Mesenchymal stem cell (in vitro differentiated cells and primary cell): ENCODE measurements at regions not wholly inside any gene's neighbourhood (a gene's known extent, or its start where the extent isn't known, plus 50 kb on each side); places are given as distances from the start of the nearest gene placed in this dataset.

Experiments used
- DNase-seq: peaks from one replicate; pipeline ENCODE4 v3.0.0-alpha.2; 2013
- H2AFZ ChIP-seq: one replicate; pipeline ENCODE4 v1.6.1; 2013; ENCODE audit warnings: low read depth, mild to moderate bottlenecking, control low read depth, inconsistent platforms, low read length, moderate library complexity
- H2AK5ac ChIP-seq: 2 replicates; pipeline ENCODE4 v1.6.1; 2013; ENCODE audit warnings: low read length, moderate library complexity, mild to moderate bottlenecking, inconsistent platforms; ENCODE audit not compliant: severe bottlenecking
- H2BK120ac ChIP-seq: one replicate; pipeline ENCODE4 v1.6.1; 2013; ENCODE audit warnings: low read depth, mild to moderate bottlenecking, inconsistent platforms, low read length, moderate library complexity
- H2BK12ac ChIP-seq, 2 experiments: one replicate each; pipeline ENCODE4 v1.6.1; 2013; ENCODE audit warnings: inconsistent platforms in 2 of 2, low read length in 2 of 2, mild to moderate bottlenecking in 2 of 2, moderate library complexity in 2 of 2, control low read depth in 1 of 2
- H2BK15ac ChIP-seq: one replicate; pipeline ENCODE4 v1.6.1; 2013; ENCODE audit warnings: mild to moderate bottlenecking, low read depth, inconsistent platforms; ENCODE audit not compliant: poor library complexity, severe bottlenecking
- H2BK5ac ChIP-seq: 2 replicates; pipeline ENCODE4 v1.6.1; 2013; ENCODE audit warnings: low read depth, mild to moderate bottlenecking, low read length, control low read depth, inconsistent platforms; ENCODE audit not compliant: poor library complexity, severe bottlenecking
- H3K14ac ChIP-seq, 2 experiments: one replicate each; pipeline ENCODE4 v1.6.1; 2013; ENCODE audit warnings: inconsistent platforms in 2 of 2, low read length in 2 of 2, control low read depth in 1 of 2, mild to moderate bottlenecking in 1 of 2, moderate library complexity in 1 of 2
- H3K18ac ChIP-seq, 2 experiments: one replicate each; pipeline ENCODE4 v1.6.1; 2013; ENCODE audit warnings: inconsistent platforms in 2 of 2, low read length in 2 of 2, control low read depth in 1 of 2, low read depth in 1 of 2, mild to moderate bottlenecking in 1 of 2
- H3K23ac ChIP-seq, 2 experiments: one replicate each; pipeline ENCODE4 v1.6.1; 2013; ENCODE audit warnings: inconsistent platforms in 2 of 2, low read length in 2 of 2, mild to moderate bottlenecking in 2 of 2, moderate library complexity in 2 of 2, control low read depth in 1 of 2
- H3K27ac ChIP-seq: 2 replicates; pipeline ENCODE4 v1.5.1; 2013; ENCODE audit warnings: mild to moderate bottlenecking, moderate library complexity, low read length, control low read depth, inconsistent platforms; ENCODE audit not compliant: poor library complexity, severe bottlenecking
- H3K27me3 ChIP-seq, 2 experiments: 2 replicates each; pipeline versions ENCODE4 v1.6.1 to v1.7.0; 2013; ENCODE audit warnings: low read length in 2 of 2, mild to moderate bottlenecking in 2 of 2, moderate library complexity in 2 of 2, control low read depth in 1 of 2, inconsistent platforms in 1 of 2; ENCODE audit not compliant: control insufficient read depth in 1 of 2, insufficient read depth in 1 of 2
- H3K36me3 ChIP-seq, 2 experiments: 2 replicates each; pipeline versions ENCODE4 v1.6.1 to v1.7.0; 2013; ENCODE audit warnings: low read length in 2 of 2, control low read depth in 1 of 2, inconsistent platforms in 1 of 2, low read depth in 1 of 2, mild to moderate bottlenecking in 1 of 2; ENCODE audit not compliant: insufficient read depth in 2 of 2, control insufficient read depth in 1 of 2
- H3K4ac ChIP-seq, 2 experiments: one replicate each; pipeline ENCODE4 v1.6.1; 2013; ENCODE audit warnings: inconsistent platforms in 2 of 2, low read length in 2 of 2, mild to moderate bottlenecking in 2 of 2, moderate library complexity in 2 of 2, control low read depth in 1 of 2, low read depth in 1 of 2
- H3K4me1 ChIP-seq: 2 replicates; pipeline ENCODE4 v1.6.1; 2013; ENCODE audit warnings: low read depth, low read length, control low read depth; ENCODE audit not compliant: control insufficient read depth, insufficient read depth
- H3K4me2 ChIP-seq: 2 replicates; pipeline ENCODE4 v1.6.1; 2013; ENCODE audit warnings: low read length, mild to moderate bottlenecking, inconsistent platforms; ENCODE audit not compliant: poor library complexity, severe bottlenecking
- H3K4me3 ChIP-seq, 2 experiments: 2 replicates each; pipeline versions ENCODE4 v1.5.1 to v1.7.0; 2013; ENCODE audit warnings: low read length in 2 of 2, mild to moderate bottlenecking in 2 of 2, control low read depth in 1 of 2, low read depth in 1 of 2; ENCODE audit not compliant: insufficient read depth in 1 of 2
- H3K79me1 ChIP-seq: replicated peaks from 2 replicates; pipeline ENCODE4 v1.6.1; 2013; ENCODE audit warnings: mild to moderate bottlenecking, control low read depth, low read length, inconsistent platforms; ENCODE audit not compliant: poor library complexity, severe bottlenecking
- H3K9ac ChIP-seq: 2 replicates; pipeline ENCODE4 v1.7.0; 2013; ENCODE audit warnings: mild to moderate bottlenecking, low read length, moderate library complexity
- H3K9me3 ChIP-seq: 2 replicates; pipeline ENCODE4 v1.7.0; 2013; ENCODE audit warnings: mild to moderate bottlenecking, low read length; ENCODE audit not compliant: control insufficient read depth
- H4K8ac ChIP-seq: one replicate; pipeline ENCODE4 v1.6.1; 2013; ENCODE audit warnings: inconsistent platforms, mild to moderate bottlenecking, low read length, moderate library complexity
- H4K91ac ChIP-seq: one replicate; pipeline ENCODE4 v1.6.1; 2013; ENCODE audit warnings: mild to moderate bottlenecking, low read length, inconsistent platforms
- WGBS: methylation state at CpG from one replicate; pipeline ENCODE4 v1.1.7; 2013; ENCODE audit warnings: mixed read lengths; 5-methylcytosine and 5-hydroxymethylcytosine counted together

- no peak overlapping the region for H2BK5ac ChIP-seq
- no peak overlapping the region for H2BK15ac ChIP-seq
- H2AFZ ChIP-seq: no peak overlapping the region
- H3K14ac ChIP-seq: no peak overlapping the region
- H3K23ac ChIP-seq: no peak overlapping the region
- H3K4me2 ChIP-seq: no peak overlapping the region
- no peaks in the 10 kb centered on the region for H3K79me1 ChIP-seq
- H3K36me3 ChIP-seq: no peaks in the 10 kb centered on the region
- H3K27ac ChIP-seq: peak overlapping the region; percentile 20
- no peak overlapping the region for H2BK12ac ChIP-seq
- no peak overlapping the region for H2BK120ac ChIP-seq
- no peak overlapping the region for H3K18ac ChIP-seq
- peaks cover 11% of the 10 kb centered on the region for H3K4me1 ChIP-seq
- DNase-seq: no peak
- H3K4ac ChIP-seq: no peak overlapping the region
- H3K4me3 ChIP-seq: no peak overlapping the region
- H4K91ac ChIP-seq: no peak overlapping the region
- peaks cover 0 to 4% of the 10 kb centered on the region in 2 experiments for H3K27me3 ChIP-seq
- H3K9me3 ChIP-seq: no peaks in the 10 kb centered on the region
- H4K8ac ChIP-seq: no peak overlapping the region
- no peak overlapping the region for H3K9ac ChIP-seq
- no peak overlapping the region for H2AK5ac ChIP-seq
Measured at GRCh38 chr1:182122913-182123260, 61.4 kb upstream of the ZNF648 start.

- H3K4ac ChIP-seq: no peak overlapping the region
- H3K27ac ChIP-seq: peak overlapping the region; percentile 20
- H2BK120ac ChIP-seq: no peak overlapping the region
Measured at GRCh38 chr1:182122256-182122912, 60.9 kb upstream of the ZNF648 start.

GRCh38 chr1:182121787-182122186 is 60.3 kb upstream of the ZNF648 start:
- no peak for DNase-seq
- H3K36me3 ChIP-seq: no peaks in the 10 kb centered on the region
- H3K4me1 ChIP-seq: peaks cover 11% of the 10 kb centered on the region
- H4K8ac ChIP-seq: no peak overlapping the region
- no CpG with 5 or more reads among the region's 2 CpGs for WGBS
- no peak overlapping the region for H3K18ac ChIP-seq
- no peaks in the 10 kb centered on the region for H3K27me3 ChIP-seq
- no peak overlapping the region for H2AFZ ChIP-seq
- no peak overlapping the region for H3K23ac ChIP-seq
- no peak overlapping the region for H3K4me2 ChIP-seq
- no peak overlapping the region for H2BK15ac ChIP-seq
- no peaks in the 10 kb centered on the region for H3K9me3 ChIP-seq
- H3K14ac ChIP-seq: no peak overlapping the region
- H2BK120ac ChIP-seq: no peak overlapping the region
- H3K9ac ChIP-seq: no peak overlapping the region
- H2AK5ac ChIP-seq: no peak overlapping the region
- no peak overlapping the region for H2BK12ac ChIP-seq
- H3K79me1 ChIP-seq: no peaks in the 10 kb centered on the region
- H4K91ac ChIP-seq: no peak overlapping the region
- no peak overlapping the region for H3K4me3 ChIP-seq
- peak overlapping the region; percentile 3 for H3K27ac ChIP-seq
- no peak overlapping the region for H2BK5ac ChIP-seq
- H3K4ac ChIP-seq: no peak overlapping the region

More at GRCh38 chr1:182122256-182122912, 60.9 kb upstream of the ZNF648 start:
- 100% methylated on average over 1 of the region's 1 CpG for WGBS
- Histone ChIP-seq H3K9ac (no peak overlapping the region), H3K4me1 (peaks cover 11% of the 10 kb centered on the region), H4K91ac (no peak overlapping the region), H3K14ac (no peak overlapping the region), H3K27me3 (no peaks in the 10 kb centered on the region), H2AFZ (no peak overlapping the region), H3K9me3 (no peaks in the 10 kb centered on the region), H3K4me3 (no peak overlapping the region), H2AK5ac (no peak overlapping the region), H3K18ac (no peak overlapping the region), H3K36me3 (no peaks in the 10 kb centered on the region), H2BK15ac (no peak overlapping the region), H4K8ac (no peak overlapping the region), H3K23ac (no peak overlapping the region), H2BK5ac (no peak overlapping the region), H3K4me2 (no peak overlapping the region), H2BK12ac (no peak overlapping the region), H3K79me1 (no peaks in the 10 kb centered on the region)
- no peak for DNase-seq

GRCh38 chr1:182120411-182121258 is 59.1 kb upstream of the ZNF648 start:
- DNase-seq: no peak
- H3K9ac ChIP-seq: no peak overlapping the region
- H3K27ac ChIP-seq: peak overlapping the region; percentile 22
- H3K4me2 ChIP-seq: no peak overlapping the region
- no peak overlapping the region for H2BK12ac ChIP-seq
- H4K91ac ChIP-seq: no peak overlapping the region
- no peak overlapping the region for H2BK15ac ChIP-seq
- H3K4ac ChIP-seq: no peak overlapping the region
- H3K4me1 ChIP-seq: peaks cover 11% of the 10 kb centered on the region
- H3K4me3 ChIP-seq: no peak overlapping the region
- WGBS: 86% methylated on average over 17 of the region's 17 CpGs
- peaks cover 0 to 7% of the 10 kb centered on the region in 2 experiments for H3K27me3 ChIP-seq
- no peak overlapping the region for H2AFZ ChIP-seq
- no peak overlapping the region for H2BK5ac ChIP-seq
- H2BK120ac ChIP-seq: no peak overlapping the region
- H3K14ac ChIP-seq: no peak overlapping the region
- no peak overlapping the region for H2AK5ac ChIP-seq
- no peak overlapping the region for H4K8ac ChIP-seq
- H3K9me3 ChIP-seq: no peaks in the 10 kb centered on the region
- no peaks in the 10 kb centered on the region for H3K79me1 ChIP-seq
- no peak overlapping the region for H3K23ac ChIP-seq
- H3K18ac ChIP-seq: no peak overlapping the region
- H3K36me3 ChIP-seq: no peaks in the 10 kb centered on the region
